CD14-positive monocyte (primary cell): ENCODE measurements at regions not wholly inside any gene's neighbourhood (a gene's known extent, or its start where the extent isn't known, plus 50 kb on each side); places are given as distances from the start of the nearest gene placed in this dataset.

ENCODE experiments used
- DNase-seq, 3 donors: peaks; one replicate each; pipeline ENCODE4 v3.0.0-alpha.2; 2011 to 2022
- H2AFZ ChIP-seq: 2 replicates; pipeline ENCODE4 v1.6.0; 2012; ENCODE audit warnings: mild to moderate bottlenecking, low read depth, low read length, inconsistent platforms; ENCODE audit not compliant: insufficient read depth, poor library complexity, severe bottlenecking
- H3K27ac ChIP-seq, 2 donors: 1 replicate in 1 of 2; 2 replicates in 1 of 2; pipeline ENCODE4 v1.5.1; 2012 to 2013; ENCODE audit warnings: low read length in 2 of 2, control low read depth in 1 of 2, inconsistent platforms in 1 of 2, low read depth in 1 of 2, mild to moderate bottlenecking in 1 of 2
- H3K27me3 ChIP-seq, 2 donors: one replicate each; pipeline versions ENCODE4 v1.6.0 to v1.6.1; 2011 to 2013; ENCODE audit warnings: low read length in 2 of 2; ENCODE audit not compliant: control insufficient read depth in 2 of 2, insufficient read depth in 2 of 2
- H3K36me3 ChIP-seq, 2 donors: replicated peaks in 1 of 2; 1 replicate in 1 of 2; 2 replicates in 1 of 2; pipeline versions ENCODE4 v1.5.1 to v1.6.1; 2012 to 2013; ENCODE audit warnings: low read length in 2 of 2, control low read depth in 1 of 2, inconsistent platforms in 1 of 2, mild to moderate bottlenecking in 1 of 2; ENCODE audit not compliant: insufficient read depth in 2 of 2, control insufficient read depth in 1 of 2
- H3K4me1 ChIP-seq, 2 donors: 1 replicate in 1 of 2; 2 replicates in 1 of 2; pipeline versions ENCODE4 v1.5.1 to v1.6.1; 2012 to 2013; ENCODE audit warnings: low read length in 2 of 2, control low read depth in 1 of 2, inconsistent platforms in 1 of 2, mild to moderate bottlenecking in 1 of 2, moderate library complexity in 1 of 2; ENCODE audit not compliant: insufficient read depth in 2 of 2, control insufficient read depth in 1 of 2
- H3K4me2 ChIP-seq: replicated peaks from 2 replicates; pipeline ENCODE3; 2012; ENCODE audit warnings: low read length, moderate library complexity, mild to moderate bottlenecking; ENCODE audit not compliant: poor library complexity, severe bottlenecking; ENCODE audit errors: extremely low read depth
- H3K4me3 ChIP-seq, 3 experiments: fragments of 200-600 bp in 1 of 3; sonication (generic) in 1 of 3; replicated peaks in 1 of 3; 1 replicate in 2 of 3; 2 replicates in 1 of 3; pipeline ENCODE4 v1.5.1; 2011 to 2013; ENCODE audit warnings: low read length in 3 of 3, mild to moderate bottlenecking in 3 of 3, control low read depth in 2 of 3, low read depth in 2 of 3, inconsistent platforms in 1 of 3, moderate library complexity in 1 of 3
- H3K79me2 ChIP-seq: 2 replicates; pipeline ENCODE4 v1.6.0; 2012; ENCODE audit warnings: mild to moderate bottlenecking, control low read depth, inconsistent platforms, low read length, moderate library complexity; ENCODE audit not compliant: insufficient read depth
- H3K9ac ChIP-seq: 2 replicates; pipeline ENCODE4 v1.6.0; 2017; ENCODE audit warnings: low read length, mild to moderate bottlenecking; ENCODE audit not compliant: insufficient read depth, poor library complexity, severe bottlenecking
- H3K9me3 ChIP-seq, 2 donors: replicated peaks in 1 of 2; 1 replicate in 1 of 2; 2 replicates in 1 of 2; pipeline versions ENCODE4 v1.5.1 to v1.6.1; 2012 to 2013; ENCODE audit warnings: low read length in 2 of 2, control low read depth in 1 of 2; ENCODE audit not compliant: control insufficient read depth in 1 of 2, insufficient read depth in 1 of 2
- H4K20me1 ChIP-seq: 2 replicates; pipeline ENCODE4 v1.6.0; 2012; ENCODE audit warnings: mild to moderate bottlenecking, low read length, control low read depth, moderate library complexity; ENCODE audit not compliant: insufficient read depth
- H3K27ac Mint-ChIP-seq, 7 donors: one replicate each; pipeline ENCODE4 v1.8.0; 2020; ENCODE audit warnings: mild to moderate bottlenecking in 7 of 7, mixed read lengths in 7 of 7, moderate library complexity in 6 of 7, inconsistent platforms in 2 of 7
- H3K27me3 Mint-ChIP-seq, 3 donors: one replicate each; pipeline ENCODE4 v1.8.0; 2021 to 2022; ENCODE audit warnings: low read depth in 3 of 3, mild to moderate bottlenecking in 3 of 3, mixed read lengths in 3 of 3, moderate library complexity in 3 of 3, inconsistent platforms in 1 of 3
- H3K36me3 Mint-ChIP-seq, 2 donors: one replicate each; pipeline ENCODE4 v1.8.0; 2020; ENCODE audit warnings: mixed read lengths in 2 of 2, inconsistent platforms in 1 of 2, mild to moderate bottlenecking in 1 of 2
- H3K4me1 Mint-ChIP-seq: one replicate; pipeline ENCODE4 v1.8.0; 2020; ENCODE audit warnings: mild to moderate bottlenecking, mixed read lengths
- H3K4me3 Mint-ChIP-seq, 2 donors: one replicate each; pipeline ENCODE4 v1.8.0; 2020; ENCODE audit warnings: mild to moderate bottlenecking in 2 of 2, mixed read lengths in 2 of 2, moderate library complexity in 1 of 2
- H3K9me3 Mint-ChIP-seq, 7 donors: one replicate each; pipeline ENCODE4 v1.8.0; 2020 to 2022; ENCODE audit warnings: mixed read lengths in 7 of 7, mild to moderate bottlenecking in 6 of 7, moderate library complexity in 6 of 7, inconsistent platforms in 2 of 7
- CTCF ChIP-seq: fragments of 200-600 bp; IDR thresholded peaks from one replicate; pipeline ENCODE4 v1.8.0; 2022; ENCODE audit warnings: antibody characterized with exemption, mild to moderate bottlenecking
- whole genome bisulfite sequencing: methylation state at CpG from one replicate; pipeline ENCODE4 v1.1.5; 2013; ENCODE audit warnings: missing lambda C conversion rate; ENCODE audit not compliant: insufficient coverage; 5-methylcytosine and 5-hydroxymethylcytosine counted together
- intact Hi-C, 2 donors: fragments of 100-400 bp; cut with micrococcal nuclease; formaldehyde crosslinking; loops; one replicate each; pipeline versions ENCODE4 v1.15.0 to v1.15.1; 2023

- Mint-ChIP-seq H3K9me3 (peaks cover 0 to 10% (median 0%) of the 10 kb centered on the region in 7 donors), H3K27me3 (peaks cover 0 to 1% (median 0%) of the 10 kb centered on the region in 3 donors), H3K4me3 (no peak overlapping the region), H3K36me3 (no peaks in the 10 kb centered on the region), H3K4me1 (no peaks in the 10 kb centered on the region), H3K27ac (no peak overlapping the region)
- Histone ChIP-seq H3K4me1 (no peaks in the 10 kb centered on the region), H4K20me1 (no peaks in the 10 kb centered on the region), H3K36me3 (no peaks in the 10 kb centered on the region), H3K9ac (no peak overlapping the region), H3K27me3 (no peaks in the 10 kb centered on the region), H3K4me3 (no peak overlapping the region), H2AFZ (no peak overlapping the region), H3K4me2 (no peak overlapping the region), H3K27ac (no peak overlapping the region), H3K79me2 (no peaks in the 10 kb centered on the region), H3K9me3 (peaks cover 14 to 15% of the 10 kb centered on the region in 2 donors)
- 90% methylated on average over 5 of the region's 6 CpGs for WGBS
- intact Hi-C loops = no loop called here
- no peak for TF ChIP-seq CTCF
- DNase-seq = no peak
Observed at GRCh38 chr13:61486496-61486895, 70.8 kb upstream of the PCDH20 start.

GRCh38 chr13:61485128-61485765, 69.6 kb upstream of the PCDH20 start:
- H3K27me3 ChIP-seq = no peaks in the 10 kb centered on the region
- Mint-ChIP-seq H3K9me3 (peaks cover 0 to 10% (median 0%) of the 10 kb centered on the region in 7 donors), H3K27me3 (peaks cover 0 to 1% (median 0%) of the 10 kb centered on the region in 3 donors), H3K4me1 (no peaks in the 10 kb centered on the region), H3K4me3 (no peak overlapping the region), H3K27ac (no peak overlapping the region), H3K36me3 (no peaks in the 10 kb centered on the region)
- H3K9me3 ChIP-seq = peaks cover 14 to 15% of the 10 kb centered on the region in 2 donors
- no peak overlapping the region for H3K27ac ChIP-seq
- no peak for TF ChIP-seq CTCF
- no peaks in the 10 kb centered on the region for H3K36me3 ChIP-seq
- no CpG with 5 or more reads among the region's 2 CpGs for WGBS
- intact Hi-C loops = no loop called here
- no peak overlapping the region for H3K4me2 ChIP-seq
- no peaks in the 10 kb centered on the region for H4K20me1 ChIP-seq
- H3K79me2 ChIP-seq = no peaks in the 10 kb centered on the region
- H3K4me3 ChIP-seq = no peak overlapping the region
- no peak for DNase-seq
- no peak overlapping the region for H2AFZ ChIP-seq
- no peaks in the 10 kb centered on the region for H3K4me1 ChIP-seq
- no peak overlapping the region for H3K9ac ChIP-seq
